Lung microvascular endothelial cell (primary cell): ENCODE measurements at regions not wholly inside any gene's neighbourhood (a gene's known extent, or its start where the extent isn't known, plus 50 kb on each side); places are given as distances from the start of the nearest gene placed in this dataset.
"Not testable (repeated sequence)": the region's sequence is repeated elsewhere in the genome, so short reads cannot be mapped to it uniquely, and the experiment has no call there.

Experiments
- DNase-seq, 2 donors: peaks; one replicate each; pipeline versions ENCODE4 v3.0.0 to v3.0.0-alpha.2; 2010; ENCODE audit warnings: low read depth in 2 of 2

DNA sequence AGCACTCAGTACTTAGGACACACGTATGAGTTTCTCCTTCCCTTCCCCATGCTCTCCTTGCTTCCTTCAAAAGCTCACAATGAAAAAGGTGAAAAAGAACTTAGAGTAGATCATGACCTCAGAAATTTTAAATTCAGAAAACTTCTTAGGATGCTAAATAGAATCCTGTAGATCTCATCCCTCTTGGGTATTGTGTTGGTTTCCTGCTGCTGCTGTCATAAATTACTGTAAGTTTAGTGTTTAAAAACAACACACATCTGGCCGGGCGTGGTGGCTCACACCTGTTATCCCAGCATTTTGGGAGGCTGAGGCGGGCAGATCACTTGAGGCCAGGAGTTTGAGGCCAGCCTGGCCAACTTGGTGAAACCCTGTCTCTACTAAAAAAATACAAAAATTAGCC, 106.9 kb downstream of the SOCS6 start:
- not testable (repeated sequence) for DNase-seq

DNA sequence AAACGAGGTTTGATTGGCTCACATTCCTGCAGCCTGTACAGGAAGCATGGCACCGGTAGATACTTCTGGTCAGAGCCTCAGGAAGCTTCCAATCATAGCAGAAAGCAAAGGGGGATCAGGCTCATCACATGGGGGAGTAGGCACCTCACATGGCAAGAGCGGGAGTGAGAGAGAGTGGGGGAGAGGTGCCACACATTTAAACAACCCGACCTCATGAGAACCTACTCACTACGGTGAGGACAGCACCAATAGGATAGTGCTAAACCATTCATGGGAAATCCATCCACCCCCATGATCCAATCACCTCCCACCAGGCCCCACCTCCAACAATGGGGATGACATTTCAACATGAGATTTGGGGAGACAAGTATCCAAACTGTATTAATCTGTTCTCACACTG, 105.8 kb downstream of the SOCS6 start:
- DNase-seq, result no peak

DNA sequence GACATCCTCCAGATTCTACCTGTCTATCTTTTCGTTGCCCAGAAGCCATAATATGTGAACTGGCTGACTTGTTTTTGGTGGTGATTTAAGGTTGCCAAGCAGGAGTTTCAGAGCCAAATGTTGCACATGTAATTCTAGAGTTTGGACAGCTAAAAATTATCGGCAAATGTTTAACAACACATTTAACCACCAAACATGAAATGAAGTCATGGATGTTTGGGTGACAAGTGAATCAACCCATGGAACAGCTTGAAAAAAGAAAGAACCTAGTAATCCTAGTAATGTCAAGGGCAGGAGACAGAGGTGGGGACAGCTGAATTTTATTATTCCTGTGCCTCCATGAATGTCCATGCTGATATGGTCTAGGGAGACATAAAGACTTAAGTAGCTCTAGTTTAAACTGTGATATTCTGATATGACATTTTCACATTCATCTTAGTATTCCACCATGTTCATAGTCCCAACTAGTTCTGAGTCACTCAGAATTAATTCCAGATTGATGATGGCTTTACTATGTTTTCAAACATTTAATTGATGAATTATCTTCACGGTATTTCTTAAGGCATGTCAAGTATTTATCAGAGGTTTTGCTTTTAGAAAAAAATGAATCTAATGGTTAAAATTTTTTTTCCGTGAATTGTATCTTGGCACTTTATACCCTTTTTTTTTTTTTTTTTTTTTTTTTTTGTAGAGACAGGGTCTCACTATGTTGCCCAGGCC, 101.7 kb downstream of the SOCS6 start:
- DNase-seq, result no peak

DNA sequence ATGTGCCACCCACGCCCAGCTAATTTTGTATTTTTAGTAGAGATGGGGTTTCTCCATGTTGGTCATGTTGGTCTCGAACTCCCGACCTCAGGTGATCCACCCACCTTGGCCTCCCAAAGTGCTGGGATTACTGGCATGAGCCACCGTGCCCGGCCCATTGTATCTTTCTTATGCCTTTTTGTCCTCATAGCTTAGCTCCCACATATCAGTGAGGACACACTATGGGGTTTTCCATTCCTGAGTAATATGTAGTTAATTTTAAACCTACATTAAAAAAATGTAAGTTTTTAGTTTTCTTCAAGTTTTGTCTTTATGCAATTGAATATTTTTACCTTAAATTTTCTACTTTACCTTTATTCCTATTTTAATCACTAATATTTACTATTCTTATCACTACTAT, 100.2 kb downstream of the SOCS6 start:
- not testable (repeated sequence) for DNase-seq

DNA sequence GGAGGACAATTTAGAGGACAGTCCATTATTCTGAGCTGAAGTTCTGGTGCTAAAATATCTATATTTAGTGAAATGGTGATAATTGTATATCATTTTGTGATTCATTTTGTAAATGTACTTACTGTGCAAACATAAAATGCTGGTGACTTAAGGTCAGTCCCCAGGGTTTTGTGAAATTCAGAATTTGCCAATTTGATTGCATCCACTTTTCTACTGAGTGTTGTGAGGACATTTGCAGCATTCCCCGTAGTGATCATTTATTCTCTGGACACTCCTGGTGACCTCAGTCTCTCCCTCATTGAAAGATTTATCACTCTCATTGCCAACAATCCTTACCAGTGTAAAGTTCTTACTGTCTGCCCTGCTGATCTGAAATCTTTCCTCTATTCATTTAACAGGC, 98.2 kb downstream of the SOCS6 start:
- no peak for DNase-seq

DNA sequence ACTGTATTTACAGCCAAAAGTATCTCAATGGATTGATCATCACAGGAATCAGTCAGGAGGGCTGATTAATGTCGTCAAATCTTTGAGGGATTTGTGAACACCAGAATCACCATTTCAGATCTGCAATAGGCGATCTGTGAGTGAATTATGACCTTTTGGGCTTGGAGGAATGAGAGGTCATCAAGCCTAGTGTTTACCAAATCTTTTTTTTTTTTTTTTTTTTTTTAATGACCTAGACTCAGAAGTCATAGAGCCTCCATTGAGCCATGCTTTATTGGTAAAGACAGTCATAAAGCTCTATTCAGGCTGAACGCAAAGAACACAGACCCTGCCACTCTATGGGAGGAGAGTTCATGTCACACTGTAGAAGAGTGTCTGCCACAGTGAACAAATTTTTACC, 97.7 kb downstream of the SOCS6 start:
- no peak for DNase-seq

DNA sequence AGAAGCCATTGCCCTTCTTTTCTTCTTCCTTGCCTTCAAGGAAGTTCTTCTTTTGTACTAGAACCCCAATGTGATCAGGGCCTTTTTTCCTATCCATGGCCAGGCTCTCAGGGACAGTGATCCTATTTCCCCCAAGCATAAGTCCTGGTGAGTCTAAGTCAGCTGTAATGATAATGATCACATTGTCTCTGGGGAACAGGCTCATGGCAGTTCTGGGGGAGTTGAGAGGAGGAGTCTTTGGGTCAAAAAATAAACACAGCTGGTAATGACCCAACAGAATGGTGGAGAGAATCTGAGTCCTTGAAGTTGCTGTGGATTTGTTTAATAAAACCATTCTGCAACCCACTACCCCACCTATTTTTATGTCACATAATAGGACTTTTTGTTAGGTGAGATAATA, 96.6 kb downstream of the SOCS6 start:
- DNase-seq, result no peak

DNA sequence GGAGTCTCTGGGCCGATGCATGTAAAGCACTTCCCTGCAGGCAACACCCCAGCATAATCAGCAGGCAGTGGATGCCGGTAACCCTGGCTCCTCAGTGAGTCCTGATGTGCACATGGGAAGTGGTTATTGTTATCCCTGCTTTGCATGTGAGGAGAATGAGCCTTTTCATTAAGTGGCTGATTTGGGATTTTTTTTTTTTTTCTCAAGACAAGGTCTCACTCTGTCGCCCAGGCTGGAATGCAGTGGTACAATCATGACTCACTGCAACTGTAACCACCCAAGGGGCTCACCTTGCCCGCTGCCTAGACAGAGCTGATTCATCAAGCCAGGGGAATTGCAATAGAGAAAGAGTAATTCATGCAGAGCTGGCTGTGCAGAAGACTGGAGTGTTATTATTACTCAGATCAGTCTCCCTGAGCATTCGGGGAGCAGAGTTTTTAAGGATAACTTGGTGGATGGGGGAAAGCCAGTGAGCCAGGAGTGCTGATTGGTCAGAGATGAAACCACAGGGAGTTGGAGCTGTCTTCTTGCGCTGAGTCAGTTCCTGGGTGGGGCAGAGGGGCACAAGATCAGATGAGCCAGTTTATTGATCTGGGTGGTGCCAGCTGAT, 95.4 kb downstream of the SOCS6 start:
- DNase-seq, result peak in 1 of 2 donors; percentile 15

DNA sequence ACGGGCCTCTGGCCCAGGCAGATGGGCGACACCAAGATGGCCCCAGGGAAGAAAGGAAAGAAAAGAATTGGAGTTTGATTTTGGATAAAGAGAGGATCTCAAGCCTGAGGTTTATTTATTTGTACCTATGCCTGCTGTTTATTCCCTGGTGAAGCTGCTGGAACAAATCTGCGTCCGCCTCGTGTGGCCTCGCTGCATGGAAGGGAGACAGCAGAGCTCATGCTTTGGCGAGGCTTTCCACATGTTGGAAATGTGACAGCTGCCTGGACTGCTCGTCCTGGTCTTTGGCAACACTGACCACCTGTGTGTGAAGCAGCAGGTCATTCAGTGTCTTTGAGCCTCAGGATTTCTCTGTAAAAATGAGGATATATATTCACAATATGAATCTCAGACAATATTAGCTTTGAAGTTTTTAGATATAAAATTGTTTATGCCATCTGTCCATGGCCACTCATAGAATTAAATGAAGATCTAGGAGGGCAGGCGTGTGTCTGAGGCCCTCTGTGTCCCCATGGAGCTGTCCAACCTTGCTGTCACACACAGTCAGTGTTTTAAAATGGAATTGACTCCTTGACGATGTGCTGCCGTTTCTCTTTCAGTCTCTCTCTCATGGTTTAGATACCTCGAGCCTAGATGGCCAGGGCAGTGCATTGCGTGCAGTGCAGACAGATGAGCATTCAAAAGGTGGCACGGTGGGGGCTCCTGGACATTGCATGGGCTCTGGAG, 94.3 kb downstream of the SOCS6 start:
- no peak for DNase-seq

DNA sequence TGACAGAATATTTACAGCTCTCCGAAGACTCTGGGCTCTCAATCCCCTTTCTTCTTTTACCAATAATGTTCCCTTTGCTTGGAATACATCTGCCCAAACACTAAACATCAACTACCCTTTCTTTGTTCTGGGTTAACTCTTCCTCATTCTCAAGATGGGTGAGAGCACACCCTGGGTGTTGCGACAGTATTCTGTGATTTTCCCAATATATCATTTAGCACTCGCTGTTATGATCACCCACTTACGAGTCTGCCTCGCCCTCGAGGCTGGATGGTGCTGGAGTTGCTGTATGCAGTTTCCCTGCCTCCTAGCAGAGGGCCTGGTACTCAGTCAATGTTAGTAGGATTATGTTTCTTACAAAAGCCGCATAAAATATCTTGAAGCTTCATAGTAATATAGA, 93.2 kb downstream of the SOCS6 start:
- no peak for DNase-seq

DNA sequence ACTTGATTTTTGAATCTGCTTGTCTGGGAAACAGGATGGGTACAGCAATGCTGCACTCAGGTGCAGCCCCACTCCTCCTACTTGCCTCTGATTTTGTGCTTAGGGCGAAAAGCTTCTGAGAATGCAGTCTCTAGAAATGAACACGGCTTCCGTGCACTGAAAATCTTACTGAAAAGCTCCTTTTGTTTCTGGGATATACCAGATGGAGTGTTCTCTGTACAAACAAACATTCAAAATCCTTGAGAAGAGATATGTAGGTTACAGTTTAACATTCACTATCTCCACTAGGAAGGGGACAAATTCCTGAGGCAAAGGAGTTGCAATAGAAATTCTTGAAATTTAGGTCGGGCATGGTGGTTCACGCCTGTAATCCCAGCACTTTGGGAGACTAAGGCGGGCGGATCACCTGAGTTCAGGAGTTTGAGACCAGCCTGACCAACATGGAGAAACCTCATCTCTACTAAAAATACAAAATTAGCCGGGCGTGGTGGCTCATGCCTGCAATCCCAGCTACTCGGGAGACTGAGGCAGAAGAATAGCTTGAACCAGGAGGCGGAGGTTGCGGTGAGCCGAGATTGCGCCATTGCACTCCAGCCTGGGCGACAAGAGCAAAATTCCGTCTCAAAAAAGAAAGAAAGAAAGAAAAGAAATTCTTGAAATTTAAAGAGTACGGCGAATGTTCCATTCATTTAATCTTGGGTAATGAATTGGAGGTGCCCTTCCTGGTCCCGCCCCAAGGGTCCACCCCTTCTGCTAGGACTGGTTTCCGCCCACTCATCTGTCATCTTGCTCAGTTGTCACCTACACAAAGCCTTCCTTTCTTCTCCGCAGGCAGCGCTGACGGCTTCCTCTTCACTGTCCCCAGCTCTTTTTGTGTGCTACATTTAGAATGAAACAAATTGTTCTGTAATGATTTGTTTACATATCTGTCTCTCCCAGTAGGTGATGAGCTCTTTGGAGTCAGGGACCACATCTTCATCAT, 92.4 kb downstream of the SOCS6 start:
- DNase-seq, result peak; percentile 25 to 42
